ENCODE measurements at regions not wholly inside any gene's neighbourhood (a gene's known extent, or its start where the extent isn't known, plus 50 kb on each side); places are given as distances from the start of the nearest gene placed in this dataset.
"Not testable (repeated sequence)": the region's sequence is repeated elsewhere in the genome, so short reads cannot be mapped to it uniquely, and the experiment has no call there.

GRCh38 chr3:40864146-40864782 lies 335.0 kb upstream of the CTNNB1 start:
- DNase-seq, result no peak

GRCh38 chr3:40864915-40865314 lies 334.4 kb upstream of the CTNNB1 start:
- no peak for DNase-seq

- DNase-seq, result no peak
Observed at GRCh38 chr3:40867797-40868196, 331.5 kb upstream of the CTNNB1 start.

- no peak for DNase-seq
Observed at GRCh38 chr3:40869013-40869412, 330.3 kb upstream of the CTNNB1 start.

GRCh38 chr3:40869939-40870338 lies 329.4 kb upstream of the CTNNB1 start:
- no peak for DNase-seq

GRCh38 chr3:40871394-40871793 lies 327.9 kb upstream of the CTNNB1 start:
- DNase-seq, result no peak

- no peak for DNase-seq
Observed at GRCh38 chr3:40872258-40872920, 326.9 kb upstream of the CTNNB1 start.

- DNase-seq, result no peak
Observed at GRCh38 chr3:40873476-40873875, 325.8 kb upstream of the CTNNB1 start.

- DNase-seq, result no peak
Observed at GRCh38 chr3:40873934-40874699, 325.2 kb upstream of the CTNNB1 start.

GRCh38 chr3:40875581-40875980 lies 323.7 kb upstream of the CTNNB1 start:
- DNase-seq, result no peak

- DNase-seq, result no peak
Observed at GRCh38 chr3:40876009-40876408, 323.3 kb upstream of the CTNNB1 start.

GRCh38 chr3:40876496-40876895 lies 322.8 kb upstream of the CTNNB1 start:
- no peak for DNase-seq

GRCh38 chr3:40877631-40878463 lies 321.5 kb upstream of the CTNNB1 start:
- DNase-seq, result no peak

GRCh38 chr3:40878464-40878905 lies 320.8 kb upstream of the CTNNB1 start:
- no peak for DNase-seq

GRCh38 chr3:40885430-40885829 lies 313.9 kb upstream of the CTNNB1 start:
- no peak for DNase-seq

- no peak for DNase-seq
Observed at GRCh38 chr3:40886660-40887425, 312.5 kb upstream of the CTNNB1 start.

- no peak for DNase-seq
Observed at GRCh38 chr3:40891186-40891585, 308.1 kb upstream of the CTNNB1 start.

- no peak for DNase-seq
Observed at GRCh38 chr3:40895109-40895508, 304.2 kb upstream of the CTNNB1 start.

GRCh38 chr3:40899286-40899712 lies 300.0 kb upstream of the CTNNB1 start:
- DNase-seq, result no peak

- no peak for DNase-seq
Observed at GRCh38 chr3:40901298-40901697, 298.0 kb upstream of the CTNNB1 start.

GRCh38 chr3:40901796-40902195 lies 297.5 kb upstream of the CTNNB1 start:
- DNase-seq, result no peak

- DNase-seq, result not testable (repeated sequence)
Observed at GRCh38 chr3:40907907-40908465, 291.3 kb upstream of the CTNNB1 start.

All from NCI-H1105 (cell line).